Smooth muscle cell (in vitro differentiated cells): ENCODE measurements at regions not wholly inside any gene's neighbourhood (a gene's known extent, or its start where the extent isn't known, plus 50 kb on each side); places are given as distances from the start of the nearest gene placed in this dataset.

Experiments used
- DNase-seq: peaks from one replicate; lab custom pipeline; 2025; ENCODE audit not compliant: unreplicated experiment; lab: John Stamatoyannopoulos, UW
- H2AFZ ChIP-seq: fragments of 200-600 bp; sonication (generic); 2 replicates; pipeline ENCODE4 v1.6.0; 2016; ENCODE audit warnings: antibody characterized with exemption, low read depth, mild to moderate bottlenecking
- H3F3A ChIP-seq: fragments of 200-600 bp; sonication (generic); 2 replicates; pipeline ENCODE4 v1.6.0; 2017; ENCODE audit warnings: antibody characterized with exemption, low read depth
- H3K27ac ChIP-seq: fragments of 200-600 bp; sonication (generic); 2 replicates; pipeline ENCODE4 v1.5.1; 2016; ENCODE audit warnings: low read depth, mild to moderate bottlenecking
- H3K27me3 ChIP-seq: fragments of 200-600 bp; sonication (generic); 2 replicates; pipeline ENCODE4 v1.6.1; 2016; ENCODE audit warnings: low read depth, mild to moderate bottlenecking
- H3K36me3 ChIP-seq: fragments of 200-600 bp; sonication (generic); 2 replicates; pipeline ENCODE4 v1.5.1; 2016; ENCODE audit warnings: low read depth
- H3K4me1 ChIP-seq: fragments of 200-600 bp; sonication (generic); 2 replicates; pipeline ENCODE4 v1.5.1; 2016; ENCODE audit warnings: low read depth
- H3K4me2 ChIP-seq: fragments of 200-600 bp; sonication (generic); 2 replicates; pipeline ENCODE4 v1.6.0; 2016; ENCODE audit warnings: mild to moderate bottlenecking
- H3K4me3 ChIP-seq: fragments of 200-600 bp; sonication (generic); 2 replicates; pipeline ENCODE4 v1.5.1; 2016; ENCODE audit warnings: mild to moderate bottlenecking
- H3K79me2 ChIP-seq: fragments of 200-600 bp; sonication (generic); 2 replicates; pipeline ENCODE4 v1.6.0; 2016; ENCODE audit warnings: low read depth, mild to moderate bottlenecking
- H3K9ac ChIP-seq: fragments of 200-600 bp; sonication (generic); 2 replicates; pipeline ENCODE4 v1.6.0; 2016; ENCODE audit warnings: low read depth
- H3K9me3 ChIP-seq: fragments of 200-600 bp; sonication (generic); replicated peaks from 2 replicates; pipeline ENCODE4 v1.5.1; 2016; ENCODE audit warnings: low read depth
- H4K20me1 ChIP-seq: fragments of 200-600 bp; sonication (generic); 2 replicates; pipeline ENCODE4 v1.6.0; 2016; ENCODE audit warnings: low read depth
- WGBS: methylation state at CpG from one replicate; pipeline ENCODE4 v1.1.7; 2016; ENCODE audit warnings: low lambda C conversion rate; 5-methylcytosine and 5-hydroxymethylcytosine counted together
- TF ChIP-seq, protein P1 (sequence below): fragments of 200-600 bp; sonication (generic); IDR thresholded peaks from 2 replicates; pipeline ENCODE4 v1.5.1; 2017; ENCODE audit warnings: borderline replicate concordance, mild to moderate bottlenecking, antibody characterized with exemption; ENCODE audit not compliant: insufficient read depth, poor library complexity, severe bottlenecking

GRCh38 chr19:28619816-28620429 is 593.0 kb downstream of the UQCRFS1 start:
- Histone ChIP-seq H4K20me1 (no peaks in the 10 kb centered on the region), H3K4me1 (no peaks in the 10 kb centered on the region), H3K4me3 (no peak overlapping the region), H3K9me3 (peaks cover 4% of the 10 kb centered on the region), H3K79me2 (no peaks in the 10 kb centered on the region), H3F3A (no peaks in the 10 kb centered on the region), H3K27me3 (no peaks in the 10 kb centered on the region), H3K27ac (no peak overlapping the region), H3K36me3 (no peaks in the 10 kb centered on the region), H3K4me2 (no peak overlapping the region), H2AFZ (no peak overlapping the region), H3K9ac (no peak overlapping the region)
- TF ChIP-seq, protein P1, sequence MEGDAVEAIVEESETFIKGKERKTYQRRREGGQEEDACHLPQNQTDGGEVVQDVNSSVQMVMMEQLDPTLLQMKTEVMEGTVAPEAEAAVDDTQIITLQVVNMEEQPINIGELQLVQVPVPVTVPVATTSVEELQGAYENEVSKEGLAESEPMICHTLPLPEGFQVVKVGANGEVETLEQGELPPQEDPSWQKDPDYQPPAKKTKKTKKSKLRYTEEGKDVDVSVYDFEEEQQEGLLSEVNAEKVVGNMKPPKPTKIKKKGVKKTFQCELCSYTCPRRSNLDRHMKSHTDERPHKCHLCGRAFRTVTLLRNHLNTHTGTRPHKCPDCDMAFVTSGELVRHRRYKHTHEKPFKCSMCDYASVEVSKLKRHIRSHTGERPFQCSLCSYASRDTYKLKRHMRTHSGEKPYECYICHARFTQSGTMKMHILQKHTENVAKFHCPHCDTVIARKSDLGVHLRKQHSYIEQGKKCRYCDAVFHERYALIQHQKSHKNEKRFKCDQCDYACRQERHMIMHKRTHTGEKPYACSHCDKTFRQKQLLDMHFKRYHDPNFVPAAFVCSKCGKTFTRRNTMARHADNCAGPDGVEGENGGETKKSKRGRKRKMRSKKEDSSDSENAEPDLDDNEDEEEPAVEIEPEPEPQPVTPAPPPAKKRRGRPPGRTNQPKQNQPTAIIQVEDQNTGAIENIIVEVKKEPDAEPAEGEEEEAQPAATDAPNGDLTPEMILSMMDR = no peak
- WGBS = 85% methylated on average over 5 of the region's 5 CpGs
- no peak for DNase-seq

DNA sequence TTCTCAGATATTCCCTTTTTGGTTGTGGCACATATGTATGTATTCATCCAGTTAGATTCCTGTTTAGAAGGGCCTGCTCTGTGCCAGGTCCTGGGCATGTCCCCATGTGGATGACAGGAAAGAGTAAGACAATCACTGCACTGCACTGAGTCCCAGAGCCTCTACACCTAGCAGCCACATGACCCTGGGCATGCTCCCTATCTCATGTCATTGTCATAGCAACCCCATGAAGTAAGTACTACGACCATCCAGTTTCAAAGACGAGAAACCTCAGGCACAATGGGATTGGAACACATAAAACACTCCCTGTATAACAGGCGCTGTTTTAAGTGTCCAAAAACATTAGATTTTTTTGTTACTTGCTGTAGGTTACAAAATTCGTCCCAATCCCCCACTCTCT is 594.4 kb downstream of the UQCRFS1 start:
- Histone ChIP-seq H3F3A (no peaks in the 10 kb centered on the region), H3K36me3 (no peaks in the 10 kb centered on the region), H2AFZ (no peak overlapping the region), H3K9ac (no peak overlapping the region), H4K20me1 (no peaks in the 10 kb centered on the region), H3K27ac (no peak overlapping the region), H3K4me3 (no peak overlapping the region), H3K4me1 (no peaks in the 10 kb centered on the region), H3K4me2 (no peak overlapping the region), H3K9me3 (peaks cover 4% of the 10 kb centered on the region), H3K79me2 (no peaks in the 10 kb centered on the region), H3K27me3 (no peaks in the 10 kb centered on the region)
- TF ChIP-seq, protein P1 = no peak
- DNase-seq = no peak
- 79% methylated on average over 4 of the region's 4 CpGs for WGBS

DNA sequence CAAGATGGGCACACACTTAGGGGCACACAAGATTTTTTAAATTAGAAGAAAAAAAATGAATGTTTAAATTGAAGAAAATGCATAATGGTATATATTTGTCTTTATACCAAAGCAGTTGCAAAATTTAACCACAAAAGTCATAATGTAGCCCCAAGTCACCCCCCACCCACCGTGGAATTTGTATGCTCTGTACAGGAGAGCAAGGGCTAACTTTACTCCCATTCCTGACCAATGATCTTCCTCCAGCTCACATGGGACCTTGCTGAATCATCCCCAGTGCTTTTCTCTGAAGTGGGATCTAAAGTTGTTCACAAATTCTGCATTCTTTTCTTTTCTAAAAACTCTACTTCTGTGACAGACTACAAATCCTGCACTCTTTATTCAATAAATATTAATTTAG is 597.0 kb downstream of the UQCRFS1 start:
- peaks cover 4% of the 10 kb centered on the region for H3K9me3 ChIP-seq
- WGBS = 82% methylated on average over 1 of the region's 1 CpG

More for the DNA sequence above, 597.0 kb downstream of the UQCRFS1 start:
- no peaks in the 10 kb centered on the region for H3K4me1 ChIP-seq
- H3K36me3 ChIP-seq = no peaks in the 10 kb centered on the region
- no peak overlapping the region for H3K27ac ChIP-seq
- TF ChIP-seq, protein P1 = no peak
- no peak for DNase-seq
- H3K79me2 ChIP-seq = no peaks in the 10 kb centered on the region
- no peaks in the 10 kb centered on the region for H4K20me1 ChIP-seq
- no peak overlapping the region for H2AFZ ChIP-seq
- H3K9ac ChIP-seq = no peak overlapping the region
- no peaks in the 10 kb centered on the region for H3K27me3 ChIP-seq
- no peaks in the 10 kb centered on the region for H3F3A ChIP-seq
- H3K4me3 ChIP-seq = no peak overlapping the region
- no peak overlapping the region for H3K4me2 ChIP-seq
